H1 (cell line): ENCODE measurements at regions not wholly inside any gene's neighbourhood (a gene's known extent, or its start where the extent isn't known, plus 50 kb on each side); places are given as distances from the start of the nearest gene placed in this dataset.

Experiments
- CBX8 ChIP-seq: fragments of 300-800, 300-1000 bp; sonication (generic); IDR thresholded peaks from 2 replicates; pipeline ENCODE4 v1.7.1; 2016; ENCODE audit warnings: low read depth, low read length, borderline replicate concordance
- POU5F1 ChIP-seq: IDR thresholded peaks from 2 replicates; pipeline ENCODE4 v1.6.1; 2011; ENCODE audit warnings: low read depth, mild to moderate bottlenecking, low read length, moderate library complexity
- TBP ChIP-seq: IDR thresholded peaks from 2 replicates; pipeline ENCODE4 v1.6.1; 2011; ENCODE audit warnings: low read depth, low read length, improper control_type of control experiment
- TF ChIP-seq, protein P1 (sequence below): fragments of 300-600 bp; sonication (generic); IDR thresholded peaks from 2 replicates; pipeline ENCODE4 v1.7.1; 2012; ENCODE audit warnings: low read length, moderate library complexity, mild to moderate bottlenecking, inconsistent platforms; ENCODE audit not compliant: insufficient replicate concordance

DNA sequence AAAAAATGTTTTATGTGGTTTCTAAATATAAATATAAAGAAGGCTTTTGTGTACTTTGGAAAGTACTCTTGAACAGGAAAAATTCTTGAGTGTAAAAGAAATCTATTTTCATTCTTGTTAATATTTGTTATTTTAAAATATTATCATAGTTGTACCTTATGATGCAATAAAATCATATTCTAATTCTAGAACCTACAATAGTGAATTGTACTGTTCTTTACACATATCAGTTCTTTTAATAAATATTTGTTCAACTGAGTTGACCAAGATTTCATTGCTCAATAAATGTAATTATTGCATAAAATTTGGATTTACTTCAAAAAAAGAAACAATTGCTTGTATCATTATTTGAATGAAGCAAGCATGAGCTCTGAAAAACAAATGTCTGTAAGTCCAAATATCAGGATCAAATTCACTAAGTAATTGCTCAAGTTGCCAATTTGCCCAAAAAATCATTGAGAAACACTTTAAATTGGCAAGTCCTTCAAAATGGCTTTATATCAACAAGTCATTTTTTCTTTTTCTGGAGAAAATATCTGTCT is 191.6 kb upstream of the SLC16A7 start (continued):
- TF ChIP-seq, protein P1, sequence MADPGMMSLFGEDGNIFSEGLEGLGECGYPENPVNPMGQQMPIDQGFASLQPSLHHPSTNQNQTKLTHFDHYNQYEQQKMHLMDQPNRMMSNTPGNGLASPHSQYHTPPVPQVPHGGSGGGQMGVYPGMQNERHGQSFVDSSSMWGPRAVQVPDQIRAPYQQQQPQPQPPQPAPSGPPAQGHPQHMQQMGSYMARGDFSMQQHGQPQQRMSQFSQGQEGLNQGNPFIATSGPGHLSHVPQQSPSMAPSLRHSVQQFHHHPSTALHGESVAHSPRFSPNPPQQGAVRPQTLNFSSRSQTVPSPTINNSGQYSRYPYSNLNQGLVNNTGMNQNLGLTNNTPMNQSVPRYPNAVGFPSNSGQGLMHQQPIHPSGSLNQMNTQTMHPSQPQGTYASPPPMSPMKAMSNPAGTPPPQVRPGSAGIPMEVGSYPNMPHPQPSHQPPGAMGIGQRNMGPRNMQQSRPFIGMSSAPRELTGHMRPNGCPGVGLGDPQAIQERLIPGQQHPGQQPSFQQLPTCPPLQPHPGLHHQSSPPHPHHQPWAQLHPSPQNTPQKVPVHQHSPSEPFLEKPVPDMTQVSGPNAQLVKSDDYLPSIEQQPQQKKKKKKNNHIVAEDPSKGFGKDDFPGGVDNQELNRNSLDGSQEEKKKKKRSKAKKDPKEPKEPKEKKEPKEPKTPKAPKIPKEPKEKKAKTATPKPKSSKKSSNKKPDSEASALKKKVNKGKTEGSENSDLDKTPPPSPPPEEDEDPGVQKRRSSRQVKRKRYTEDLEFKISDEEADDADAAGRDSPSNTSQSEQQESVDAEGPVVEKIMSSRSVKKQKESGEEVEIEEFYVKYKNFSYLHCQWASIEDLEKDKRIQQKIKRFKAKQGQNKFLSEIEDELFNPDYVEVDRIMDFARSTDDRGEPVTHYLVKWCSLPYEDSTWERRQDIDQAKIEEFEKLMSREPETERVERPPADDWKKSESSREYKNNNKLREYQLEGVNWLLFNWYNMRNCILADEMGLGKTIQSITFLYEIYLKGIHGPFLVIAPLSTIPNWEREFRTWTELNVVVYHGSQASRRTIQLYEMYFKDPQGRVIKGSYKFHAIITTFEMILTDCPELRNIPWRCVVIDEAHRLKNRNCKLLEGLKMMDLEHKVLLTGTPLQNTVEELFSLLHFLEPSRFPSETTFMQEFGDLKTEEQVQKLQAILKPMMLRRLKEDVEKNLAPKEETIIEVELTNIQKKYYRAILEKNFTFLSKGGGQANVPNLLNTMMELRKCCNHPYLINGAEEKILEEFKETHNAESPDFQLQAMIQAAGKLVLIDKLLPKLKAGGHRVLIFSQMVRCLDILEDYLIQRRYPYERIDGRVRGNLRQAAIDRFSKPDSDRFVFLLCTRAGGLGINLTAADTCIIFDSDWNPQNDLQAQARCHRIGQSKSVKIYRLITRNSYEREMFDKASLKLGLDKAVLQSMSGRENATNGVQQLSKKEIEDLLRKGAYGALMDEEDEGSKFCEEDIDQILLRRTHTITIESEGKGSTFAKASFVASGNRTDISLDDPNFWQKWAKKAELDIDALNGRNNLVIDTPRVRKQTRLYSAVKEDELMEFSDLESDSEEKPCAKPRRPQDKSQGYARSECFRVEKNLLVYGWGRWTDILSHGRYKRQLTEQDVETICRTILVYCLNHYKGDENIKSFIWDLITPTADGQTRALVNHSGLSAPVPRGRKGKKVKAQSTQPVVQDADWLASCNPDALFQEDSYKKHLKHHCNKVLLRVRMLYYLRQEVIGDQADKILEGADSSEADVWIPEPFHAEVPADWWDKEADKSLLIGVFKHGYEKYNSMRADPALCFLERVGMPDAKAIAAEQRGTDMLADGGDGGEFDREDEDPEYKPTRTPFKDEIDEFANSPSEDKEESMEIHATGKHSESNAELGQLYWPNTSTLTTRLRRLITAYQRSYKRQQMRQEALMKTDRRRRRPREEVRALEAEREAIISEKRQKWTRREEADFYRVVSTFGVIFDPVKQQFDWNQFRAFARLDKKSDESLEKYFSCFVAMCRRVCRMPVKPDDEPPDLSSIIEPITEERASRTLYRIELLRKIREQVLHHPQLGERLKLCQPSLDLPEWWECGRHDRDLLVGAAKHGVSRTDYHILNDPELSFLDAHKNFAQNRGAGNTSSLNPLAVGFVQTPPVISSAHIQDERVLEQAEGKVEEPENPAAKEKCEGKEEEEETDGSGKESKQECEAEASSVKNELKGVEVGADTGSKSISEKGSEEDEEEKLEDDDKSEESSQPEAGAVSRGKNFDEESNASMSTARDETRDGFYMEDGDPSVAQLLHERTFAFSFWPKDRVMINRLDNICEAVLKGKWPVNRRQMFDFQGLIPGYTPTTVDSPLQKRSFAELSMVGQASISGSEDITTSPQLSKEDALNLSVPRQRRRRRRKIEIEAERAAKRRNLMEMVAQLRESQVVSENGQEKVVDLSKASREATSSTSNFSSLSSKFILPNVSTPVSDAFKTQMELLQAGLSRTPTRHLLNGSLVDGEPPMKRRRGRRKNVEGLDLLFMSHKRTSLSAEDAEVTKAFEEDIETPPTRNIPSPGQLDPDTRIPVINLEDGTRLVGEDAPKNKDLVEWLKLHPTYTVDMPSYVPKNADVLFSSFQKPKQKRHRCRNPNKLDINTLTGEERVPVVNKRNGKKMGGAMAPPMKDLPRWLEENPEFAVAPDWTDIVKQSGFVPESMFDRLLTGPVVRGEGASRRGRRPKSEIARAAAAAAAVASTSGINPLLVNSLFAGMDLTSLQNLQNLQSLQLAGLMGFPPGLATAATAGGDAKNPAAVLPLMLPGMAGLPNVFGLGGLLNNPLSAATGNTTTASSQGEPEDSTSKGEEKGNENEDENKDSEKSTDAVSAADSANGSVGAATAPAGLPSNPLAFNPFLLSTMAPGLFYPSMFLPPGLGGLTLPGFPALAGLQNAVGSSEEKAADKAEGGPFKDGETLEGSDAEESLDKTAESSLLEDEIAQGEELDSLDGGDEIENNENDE: no peak
- TF ChIP-seq POU5F1 (no peak), CBX8 (no peak), TBP (no peak)
